ENCODE measurements at regions not wholly inside any gene's neighbourhood (a gene's known extent, or its start where the extent isn't known, plus 50 kb on each side); places are given as distances from the start of the nearest gene placed in this dataset.
"Not testable (repeated sequence)": the region's sequence is repeated elsewhere in the genome, so short reads cannot be mapped to it uniquely, and the experiment has no call there.

DNA sequence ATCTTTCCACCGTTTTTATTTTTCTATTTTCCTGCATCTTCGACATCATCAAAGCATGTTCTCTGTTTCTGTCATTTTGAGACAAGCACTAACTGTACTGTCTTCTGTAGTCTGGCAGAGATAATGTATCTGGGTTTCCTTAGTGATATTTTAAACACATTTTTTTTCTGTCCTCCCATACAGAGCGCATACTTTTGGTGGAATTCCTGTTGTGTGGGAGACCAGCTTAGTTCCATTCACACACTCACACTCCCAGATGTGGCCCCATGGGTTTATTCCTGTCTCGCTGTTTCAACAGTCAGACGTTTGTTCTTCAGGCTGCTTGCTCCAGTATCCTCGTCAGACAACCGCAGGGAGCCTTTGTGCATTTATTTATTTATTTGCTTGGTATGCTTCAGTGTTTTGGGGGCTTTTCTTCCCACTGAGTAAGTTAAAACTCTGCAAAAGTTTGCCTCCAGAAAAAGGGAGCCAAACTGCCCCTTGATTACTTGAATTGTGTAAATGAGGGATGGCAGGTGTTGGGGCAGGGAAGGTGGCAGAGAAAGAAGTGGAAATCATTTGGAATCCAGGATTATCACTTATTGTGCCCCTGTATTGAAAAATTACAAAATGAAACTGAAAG lies 456.8 kb upstream of the KLF6 start:
- peak; percentile 96 for DNase-seq
- Histone ChIP-seq H4K20me1 (ENCODE audit: insufficient read depth) (no peaks in the 10 kb centered on the region), H3K27ac (peak overlapping the region; percentile 99), H3K27me3 (replicated peaks; ENCODE audit: insufficient read depth) (no peaks in the 10 kb centered on the region), H3K79me2 (ENCODE audit: insufficient read depth) (no peaks in the 10 kb centered on the region), H3K36me3 (ENCODE audit: low read depth) (no peaks in the 10 kb centered on the region), H3F3A (ENCODE audit: insufficient read depth) (peaks cover 71% of the 10 kb centered on the region), H3K9ac (peak overlapping the region; percentile 95), H3K4me2 (ENCODE audit: unreplicated experiment) (peak overlapping the region; percentile 92), H2AFZ (no peak overlapping the region), H3K4me1 (ENCODE audit: insufficient read depth) (peaks cover 68% of the 10 kb centered on the region), H3K9me3 (ENCODE audit: low read depth) (no peaks in the 10 kb centered on the region), H3K9me2 (ENCODE audit: insufficient read depth) (no peaks in the 10 kb centered on the region), H3K4me3 (peak overlapping the region; percentile 74)
- 0 to 3% methylated on average over 7 of the region's 7 CpGs for WGBS, 2 experiments (ENCODE audit: low coverage in 1 of 2, low lambda C conversion rate in 2 of 2, missing lambda C conversion rate in 2 of 2)
- in situ Hi-C loops (cut with MboI), result loop anchor here (10.0 to 25.0 kb wide), 3 partner anchors 457 to 1005 kb away; partner anchors contain the start of gene KLF6
- TF ChIP-seq EZH2 (IDR thresholded peaks at IDR 0.05; ENCODE audit: insufficient read depth, poor library complexity, severe bottlenecking) (no peak), EZH2phosphoT487 (IDR thresholded peaks at IDR 0.05; ENCODE audit: insufficient read depth, low read depth) (no peak)

DNA sequence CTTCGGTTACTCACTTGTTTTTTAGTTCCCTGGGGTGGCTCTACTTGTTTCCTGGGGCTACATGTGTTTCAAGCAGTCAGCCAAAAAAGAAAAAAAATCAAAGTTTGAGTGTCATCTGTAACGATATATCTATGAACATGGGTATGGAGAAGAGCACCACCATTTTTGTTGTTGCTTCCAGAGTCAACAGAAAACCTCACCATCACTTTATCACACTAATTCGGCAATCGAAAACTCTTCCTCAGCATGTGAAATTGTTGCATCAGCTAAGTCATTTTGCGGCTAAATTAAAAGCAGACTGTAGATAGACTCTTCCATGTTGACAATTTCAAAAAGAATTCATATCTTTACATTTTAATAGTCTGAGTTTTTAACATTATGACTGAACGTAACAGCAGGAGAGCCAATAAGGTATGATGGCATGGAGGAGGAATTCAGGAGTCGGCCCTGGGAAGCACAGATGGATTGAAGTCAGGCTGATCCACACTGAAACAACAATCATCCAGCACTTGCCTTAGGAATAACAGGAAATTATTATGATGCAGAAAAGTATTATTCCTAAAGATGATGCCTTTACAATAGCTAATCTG lies 455.7 kb upstream of the KLF6 start:
- Histone ChIP-seq H3K36me3 (ENCODE audit: low read depth) (no peaks in the 10 kb centered on the region), H3K9ac (peak overlapping the region; percentile 95), H4K20me1 (ENCODE audit: insufficient read depth) (no peaks in the 10 kb centered on the region), H3K4me2 (ENCODE audit: unreplicated experiment) (peak overlapping the region; percentile 92), H3F3A (ENCODE audit: insufficient read depth) (peaks cover 60% of the 10 kb centered on the region), H3K4me1 (ENCODE audit: insufficient read depth) (peaks cover 57% of the 10 kb centered on the region), H3K4me3 (peak overlapping the region; percentile 68), H3K9me2 (ENCODE audit: insufficient read depth) (no peaks in the 10 kb centered on the region), H3K9me3 (ENCODE audit: low read depth) (no peaks in the 10 kb centered on the region), H3K27me3 (replicated peaks; ENCODE audit: insufficient read depth) (no peaks in the 10 kb centered on the region), H2AFZ (peak overlapping the region; percentile 61), H3K27ac (peak overlapping the region; percentile 99), H3K79me2 (ENCODE audit: insufficient read depth) (no peaks in the 10 kb centered on the region)
- in situ Hi-C loops (cut with MboI), result loop anchor here (10.0 to 25.0 kb wide), 3 partner anchors 456 to 1003 kb away; partner anchors contain the start of gene KLF6
- TF ChIP-seq EZH2phosphoT487 (IDR thresholded peaks at IDR 0.05; ENCODE audit: insufficient read depth, low read depth) (no peak), EZH2 (IDR thresholded peaks at IDR 0.05; ENCODE audit: insufficient read depth, poor library complexity, severe bottlenecking) (no peak)
- 16 to 20% methylated on average over 7 of the region's 7 CpGs for WGBS, 2 experiments (ENCODE audit: low coverage in 1 of 2, low lambda C conversion rate in 2 of 2, missing lambda C conversion rate in 2 of 2)
- peak; percentile 86 for DNase-seq

DNA sequence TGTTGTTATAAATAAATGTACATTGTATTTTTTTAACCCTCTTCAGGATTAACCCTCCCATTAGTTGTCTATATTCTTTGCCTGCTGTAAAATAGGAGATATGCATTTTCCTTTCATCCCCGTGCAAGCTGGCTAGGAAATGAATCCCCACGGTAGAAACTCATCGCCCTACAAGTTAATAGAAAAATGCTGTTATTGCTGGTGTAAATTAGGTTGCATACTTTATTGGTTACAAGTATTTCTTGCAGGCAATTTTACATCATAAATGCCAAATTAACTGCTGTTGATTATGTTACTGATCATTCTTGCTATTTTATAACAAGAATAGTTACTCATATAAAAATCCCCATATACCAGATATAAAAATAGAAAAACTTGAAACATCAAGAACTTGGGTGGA lies 454.2 kb upstream of the KLF6 start:
- Histone ChIP-seq H3K9ac (no peak overlapping the region), H4K20me1 (ENCODE audit: insufficient read depth) (no peaks in the 10 kb centered on the region), H3K27ac (no peak overlapping the region), H3K9me3 (ENCODE audit: low read depth) (no peaks in the 10 kb centered on the region), H3K79me2 (ENCODE audit: insufficient read depth) (no peaks in the 10 kb centered on the region), H3K4me1 (ENCODE audit: insufficient read depth) (peaks cover 42% of the 10 kb centered on the region), H3K9me2 (ENCODE audit: insufficient read depth) (no peaks in the 10 kb centered on the region), H3F3A (ENCODE audit: insufficient read depth) (peaks cover 45% of the 10 kb centered on the region), H3K36me3 (ENCODE audit: low read depth) (no peaks in the 10 kb centered on the region), H2AFZ (no peak overlapping the region), H3K27me3 (replicated peaks; ENCODE audit: insufficient read depth) (no peaks in the 10 kb centered on the region), H3K4me3 (no peak overlapping the region), H3K4me2 (ENCODE audit: unreplicated experiment) (no peak overlapping the region)
- no peak for TF ChIP-seq EZH2 (IDR thresholded peaks at IDR 0.05; ENCODE audit: insufficient read depth, poor library complexity, severe bottlenecking)
- TF ChIP-seq EZH2phosphoT487 (IDR thresholded peaks at IDR 0.05; ENCODE audit: insufficient read depth, low read depth), result no peak
- no peak for DNase-seq
- 89 to 91% methylated on average over 3 of the region's 3 CpGs for WGBS, 2 experiments (ENCODE audit: low coverage in 1 of 2, low lambda C conversion rate in 2 of 2, missing lambda C conversion rate in 2 of 2)
- in situ Hi-C loops (cut with MboI), result loop anchor here (25.0 kb wide), 2 partner anchors 523 to 1002 kb away; no protein-coding TSS in a partner anchor

DNA sequence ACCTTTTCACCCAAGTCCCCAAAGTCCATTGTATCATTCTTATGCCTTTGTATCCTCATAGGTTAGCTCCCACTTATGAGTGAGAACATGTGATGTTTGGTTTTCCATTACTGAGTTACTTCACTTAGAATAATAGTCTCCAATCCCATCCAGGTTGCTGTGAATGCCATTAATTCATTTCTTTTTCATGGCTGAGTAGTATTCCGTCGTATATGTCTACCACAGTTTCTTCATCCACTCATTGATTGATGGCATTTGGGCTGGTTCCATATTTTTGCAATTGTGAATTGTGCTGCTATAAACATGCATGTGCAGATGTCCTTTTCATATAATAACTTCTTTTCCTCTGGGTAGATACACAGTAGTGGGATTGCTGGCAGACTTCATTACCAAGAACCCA lies 451.9 kb upstream of the KLF6 start:
- H3K27me3 ChIP-seq (replicated peaks; ENCODE audit: insufficient read depth); H2AFZ ChIP-seq; H3K9ac ChIP-seq; H3K4me2 ChIP-seq (ENCODE audit: unreplicated experiment); H3K79me2 ChIP-seq (ENCODE audit: insufficient read depth); H3K9me2 ChIP-seq (ENCODE audit: insufficient read depth); H3K27ac ChIP-seq; DNase-seq; H4K20me1 ChIP-seq (ENCODE audit: insufficient read depth); H3K9me3 ChIP-seq (ENCODE audit: low read depth); H3K36me3 ChIP-seq (ENCODE audit: low read depth); H3K4me3 ChIP-seq: not testable (repeated sequence)
- WGBS, 2 experiments (ENCODE audit: low coverage in 1 of 2, low lambda C conversion rate in 2 of 2, missing lambda C conversion rate in 2 of 2), result 95 to 100% methylated on average over 2 of the region's 2 CpGs
- H3F3A ChIP-seq (ENCODE audit: insufficient read depth), result peaks cover 24% of the 10 kb centered on the region
- peaks cover 26% of the 10 kb centered on the region for H3K4me1 ChIP-seq (ENCODE audit: insufficient read depth)
- in situ Hi-C loops (cut with MboI), result loop anchor here (25.0 kb wide), 2 partner anchors 525 to 1000 kb away; no protein-coding TSS in a partner anchor
